HEK293T (cell line): ENCODE measurements at regions not wholly inside any gene's neighbourhood (a gene's known extent, or its start where the extent isn't known, plus 50 kb on each side); places are given as distances from the start of the nearest gene placed in this dataset.

Source experiments
- CTCF ChIA-PET: fragments of 350-600 bp; formaldehyde crosslinking; extraction: SDS; loops from one replicate; lab custom pipeline; 2021; ENCODE audit warnings: antibody characterized with exemption, inconsistent platforms; lab: Yijun Ruan, JAX
- POLR2A ChIA-PET: fragments of 350-600 bp; formaldehyde crosslinking; extraction: SDS; loops from one replicate; lab custom pipeline; 2020; ENCODE audit warnings: antibody characterized with exemption, inconsistent platforms; lab: Yijun Ruan, JAX
- DNase-seq: peaks from one replicate; pipeline ENCODE4 v3.0.0; 2012; ENCODE audit warnings: mixed read lengths; ENCODE audit errors: extremely low spot score
- ARNT ChIP-seq: fragments of 450-650 bp; IDR thresholded peaks from 2 replicates; pipeline ENCODE4 v1.6.1; 2017; ENCODE audit warnings: mild to moderate bottlenecking
- BHLHE40 ChIP-seq: fragments of 450-650 bp; IDR thresholded peaks from 2 replicates; pipeline ENCODE4 v1.6.1; 2016; ENCODE audit warnings: mild to moderate bottlenecking, moderate library complexity, borderline replicate concordance
- CTBP1 ChIP-seq: fragments of 450-650 bp; IDR thresholded peaks from 2 replicates; pipeline ENCODE4 v1.6.1; 2016; ENCODE audit warnings: borderline replicate concordance
- ELF4 ChIP-seq: fragments of 450-650 bp; IDR thresholded peaks from 2 replicates; pipeline ENCODE4 v1.6.1; 2017; ENCODE audit warnings: antibody characterized with exemption
- FOXA1 ChIP-seq: fragments of 450-650 bp; IDR thresholded peaks from 2 replicates; pipeline ENCODE4 v1.6.1; 2016; ENCODE audit warnings: mild to moderate bottlenecking
- FOXK2 ChIP-seq: fragments of 450-650 bp; IDR thresholded peaks from 2 replicates; pipeline ENCODE4 v1.6.1; 2016; ENCODE audit warnings: mild to moderate bottlenecking
- FOXM1 ChIP-seq: fragments of 450-650 bp; IDR thresholded peaks from 2 replicates; pipeline ENCODE4 v1.6.1; 2017; ENCODE audit warnings: mild to moderate bottlenecking, borderline replicate concordance
- HDGF ChIP-seq: fragments of 450-650 bp; IDR thresholded peaks from 2 replicates; pipeline ENCODE4 v1.6.1; 2017; ENCODE audit warnings: antibody characterized with exemption, borderline replicate concordance
- L3MBTL2 ChIP-seq: fragments of 450-650 bp; conservative IDR thresholded peaks from 2 replicates; pipeline ENCODE4 v1.6.1; 2016; ENCODE audit warnings: mild to moderate bottlenecking
- LEF1 ChIP-seq: fragments of 450-650 bp; IDR thresholded peaks from 2 replicates; pipeline ENCODE4 v1.6.1; 2017; ENCODE audit warnings: mild to moderate bottlenecking, borderline replicate concordance
- NFRKB ChIP-seq: fragments of 450-650 bp; IDR thresholded peaks from 2 replicates; pipeline ENCODE4 v1.6.1; 2016; ENCODE audit warnings: mild to moderate bottlenecking, moderate library complexity
- SP1 ChIP-seq: fragments of 450-650 bp; IDR thresholded peaks from 2 replicates; pipeline ENCODE4 v1.6.1; 2017
- SUZ12 ChIP-seq: fragments of 450-650 bp; IDR thresholded peaks from 2 replicates; pipeline ENCODE4 v1.6.1; 2016; ENCODE audit warnings: mild to moderate bottlenecking
- TARDBP ChIP-seq: fragments of 450-650 bp; IDR thresholded peaks from 2 replicates; pipeline ENCODE4 v1.6.1; 2016
- ZNF384 ChIP-seq: fragments of 450-650 bp; IDR thresholded peaks from 2 replicates; pipeline ENCODE4 v1.6.1; 2016
- TF ChIP-seq, protein P1 (sequence below): fragments of 450-650 bp; IDR thresholded peaks from 2 replicates; pipeline ENCODE4 v1.6.1; 2016

- DNase-seq: no peak
- POLR2A ChIA-PET: no interaction called here
- CTCF ChIA-PET: interaction anchor here (0.7 kb wide), 1 partner anchor 21 kb away, joined by 3 read pairs; no protein-coding TSS in a partner anchor
- TF ChIP-seq LEF1 (no peak), NFRKB (no peak), FOXM1 (no peak), TARDBP (no peak), BHLHE40 (no peak), HDGF (no peak), L3MBTL2 (no peak), FOXK2 (no peak), ELF4 (no peak), SP1 (no peak), SUZ12 (no peak), ZNF384 (no peak), ARNT (no peak)
- TF ChIP-seq, protein P1, sequence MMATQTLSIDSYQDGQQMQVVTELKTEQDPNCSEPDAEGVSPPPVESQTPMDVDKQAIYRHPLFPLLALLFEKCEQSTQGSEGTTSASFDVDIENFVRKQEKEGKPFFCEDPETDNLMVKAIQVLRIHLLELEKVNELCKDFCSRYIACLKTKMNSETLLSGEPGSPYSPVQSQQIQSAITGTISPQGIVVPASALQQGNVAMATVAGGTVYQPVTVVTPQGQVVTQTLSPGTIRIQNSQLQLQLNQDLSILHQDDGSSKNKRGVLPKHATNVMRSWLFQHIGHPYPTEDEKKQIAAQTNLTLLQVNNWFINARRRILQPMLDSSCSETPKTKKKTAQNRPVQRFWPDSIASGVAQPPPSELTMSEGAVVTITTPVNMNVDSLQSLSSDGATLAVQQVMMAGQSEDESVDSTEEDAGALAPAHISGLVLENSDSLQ: no peak
Measured at GRCh38 chr12:94059394-94060368, 88.7 kb upstream of the PLXNC1 start.

GRCh38 chr12:94062194-94062593 is 86.2 kb upstream of the PLXNC1 start:
- TF ChIP-seq FOXA1: no peak
- TF ChIP-seq HDGF: no peak
- no peak for TF ChIP-seq TARDBP
- TF ChIP-seq SUZ12: no peak
- TF ChIP-seq NFRKB: no peak
- TF ChIP-seq FOXK2: no peak
- TF ChIP-seq ARNT: no peak
- TF ChIP-seq CTBP1: no peak
- no peak for TF ChIP-seq L3MBTL2
- TF ChIP-seq ZNF384: no peak
- POLR2A ChIA-PET: no interaction called here
- CTCF ChIA-PET: no interaction called here
- DNase-seq: no peak

DNA sequence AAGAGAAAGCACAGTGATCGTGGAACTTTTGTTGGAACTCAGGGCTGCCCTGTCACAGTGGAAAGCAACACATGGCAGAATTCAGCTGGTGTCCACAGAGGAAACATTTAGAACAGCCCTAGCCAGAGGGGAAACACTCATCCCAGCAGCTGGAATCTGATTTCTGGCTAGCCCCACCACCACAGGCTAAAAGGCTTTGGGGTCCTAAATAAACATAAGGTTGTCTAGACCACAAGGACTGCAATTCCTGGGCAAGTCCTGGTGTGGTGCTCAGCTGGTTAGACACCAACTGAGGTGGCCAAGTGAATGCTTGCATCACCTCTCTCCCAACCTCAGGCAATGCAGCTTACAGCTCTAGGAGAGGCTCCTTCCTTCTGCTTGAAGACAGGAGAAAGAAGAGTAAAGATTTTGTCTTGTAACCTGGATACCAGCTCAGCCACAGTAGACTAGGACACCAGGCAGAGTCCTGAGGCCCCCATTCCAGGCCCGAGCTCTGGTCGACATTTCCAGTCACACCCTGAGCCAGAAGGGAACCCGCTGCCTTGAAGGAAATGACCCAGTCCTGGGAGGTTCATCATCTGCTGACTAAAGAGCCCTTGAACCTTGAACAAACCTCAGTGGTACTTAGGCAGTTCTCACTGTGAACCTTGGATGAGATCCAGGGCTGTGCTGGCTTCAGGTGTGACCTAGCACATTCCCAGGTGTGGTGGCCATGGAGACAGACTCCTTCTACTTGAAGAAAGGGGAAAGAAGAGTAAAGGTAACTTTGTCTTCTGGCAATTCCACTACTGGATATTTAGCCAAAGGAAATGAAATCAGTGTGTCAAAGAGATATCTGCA is 85.4 kb upstream of the PLXNC1 start:
- TF ChIP-seq LEF1: no peak
- no peak for TF ChIP-seq CTBP1
- no peak for TF ChIP-seq L3MBTL2
- TF ChIP-seq FOXA1: no peak
- DNase-seq: no peak
- CTCF ChIA-PET: no interaction called here
- POLR2A ChIA-PET: no interaction called here

- POLR2A ChIA-PET: no interaction called here
- no peak for DNase-seq
- CTCF ChIA-PET: interaction anchor here (1.4 kb wide), 1 partner anchor 11 kb away, joined by 4 read pairs; no protein-coding TSS in a partner anchor
- no peak for TF ChIP-seq TARDBP
- TF ChIP-seq SP1: no peak
- no peak for TF ChIP-seq ARNT
- no peak for TF ChIP-seq CTBP1
Measured at GRCh38 chr12:94070520-94070919, 77.9 kb upstream of the PLXNC1 start.

GRCh38 chr12:94071258-94071657 is 77.1 kb upstream of the PLXNC1 start:
- TF ChIP-seq CTBP1 (no peak), ELF4 (no peak)
- CTCF ChIA-PET: interaction anchor here (1.4 kb wide), 1 partner anchor 10 kb away, joined by 4 read pairs; no protein-coding TSS in a partner anchor
- no peak for DNase-seq
- POLR2A ChIA-PET: no interaction called here

- ChIA-PET CTCF (no interaction called here), POLR2A (no interaction called here)
- TF ChIP-seq FOXM1 (no peak), L3MBTL2 (no peak), ARNT (no peak), FOXK2 (no peak), BHLHE40 (no peak), TARDBP (no peak), LEF1 (no peak), CTBP1 (no peak), SUZ12 (no peak), ELF4 (no peak), ZNF384 (no peak), SP1 (no peak), NFRKB (no peak), HDGF (no peak), FOXA1 (no peak)
- TF ChIP-seq, protein P1: no peak
- DNase-seq: no peak
Measured at GRCh38 chr12:94073441-94074051, 74.8 kb upstream of the PLXNC1 start.
